ENCODE measurements at regions not wholly inside any gene's neighbourhood (a gene's known extent, or its start where the extent isn't known, plus 50 kb on each side); places are given as distances from the start of the nearest gene placed in this dataset.
"Not testable (repeated sequence)": the region's sequence is repeated elsewhere in the genome, so short reads cannot be mapped to it uniquely, and the experiment has no call there.

- H2AK5ac ChIP-seq (ENCODE audit: low read depth, low read length); H3K4me2 ChIP-seq (ENCODE audit: insufficient read depth, low read length, poor library complexity, severe bottlenecking); H2BK120ac ChIP-seq (ENCODE audit: low read depth, low read length); H4K91ac ChIP-seq (ENCODE audit: low read depth, low read length, poor library complexity); H2BK12ac ChIP-seq (ENCODE audit: low read length); H3K14ac ChIP-seq (ENCODE audit: low read length); H3K4me1 ChIP-seq (ENCODE audit: control insufficient read depth in 2 of 2, insufficient read depth in 1 of 2, low read depth in 1 of 2, low read length in 2 of 2); H3K9ac ChIP-seq (ENCODE audit: low read depth, low read length, poor library complexity); DNase-seq (ENCODE audit: low spot score); H4K8ac ChIP-seq (ENCODE audit: low read depth, low read length); H3K4me3 ChIP-seq (ENCODE audit: low read length in 2 of 2); H3K27ac ChIP-seq (replicated peaks; ENCODE audit: low read length); H3K9me3 ChIP-seq (replicated peaks in 1 of 2; ENCODE audit: control insufficient read depth in 2 of 2, insufficient read depth in 1 of 2, low read depth in 1 of 2, low read length in 2 of 2); H3K4ac ChIP-seq (ENCODE audit: low read length); H3K18ac ChIP-seq (ENCODE audit: low read length); H3K27me3 ChIP-seq (ENCODE audit: control insufficient read depth in 3 of 3, insufficient read depth in 3 of 3, low read depth in 1 of 3, low read length in 3 of 3); H2BK15ac ChIP-seq (ENCODE audit: low read length); H2AFZ ChIP-seq (ENCODE audit: low read length); H2BK5ac ChIP-seq (ENCODE audit: low read length); H3K36me3 ChIP-seq (replicated peaks in 1 of 2; ENCODE audit: control insufficient read depth in 2 of 2, insufficient read depth in 2 of 2, low read length in 2 of 2); H3K23ac ChIP-seq (ENCODE audit: low read depth, low read length, poor library complexity); H3K79me1 ChIP-seq (ENCODE audit: low read depth, low read length): not testable (repeated sequence)
- WGBS, 2 donors (ENCODE audit: extremely low coverage in 2 of 2, insufficient read length in 2 of 2, insufficient replicate concordance in 1 of 2) = no CpG with 5 or more reads among the region's 6 CpGs
Measured at GRCh38 chr1:794310-794709, 107.9 kb upstream of the OR4F16 start.

- not testable (repeated sequence) for H2BK15ac ChIP-seq (ENCODE audit: low read length); H2AK5ac ChIP-seq (ENCODE audit: low read depth, low read length); H3K4me1 ChIP-seq (ENCODE audit: control insufficient read depth in 2 of 2, insufficient read depth in 1 of 2, low read depth in 1 of 2, low read length in 2 of 2); H3K4me2 ChIP-seq (ENCODE audit: insufficient read depth, low read length, poor library complexity, severe bottlenecking); H3K79me1 ChIP-seq (ENCODE audit: low read depth, low read length); H3K27ac ChIP-seq (replicated peaks; ENCODE audit: low read length); DNase-seq (ENCODE audit: low spot score); H3K18ac ChIP-seq (ENCODE audit: low read length); H3K14ac ChIP-seq (ENCODE audit: low read length); H2BK12ac ChIP-seq (ENCODE audit: low read length); H4K8ac ChIP-seq (ENCODE audit: low read depth, low read length); H3K9ac ChIP-seq (ENCODE audit: low read depth, low read length, poor library complexity); H2BK5ac ChIP-seq (ENCODE audit: low read length); H3K27me3 ChIP-seq (ENCODE audit: control insufficient read depth in 3 of 3, insufficient read depth in 3 of 3, low read depth in 1 of 3, low read length in 3 of 3); H3K23ac ChIP-seq (ENCODE audit: low read depth, low read length, poor library complexity); H2BK120ac ChIP-seq (ENCODE audit: low read depth, low read length); H4K91ac ChIP-seq (ENCODE audit: low read depth, low read length, poor library complexity); H3K4ac ChIP-seq (ENCODE audit: low read length); H2AFZ ChIP-seq (ENCODE audit: low read length); H3K4me3 ChIP-seq (ENCODE audit: low read length in 2 of 2); H3K36me3 ChIP-seq (replicated peaks in 1 of 2; ENCODE audit: control insufficient read depth in 2 of 2, insufficient read depth in 2 of 2, low read length in 2 of 2); H3K9me3 ChIP-seq (replicated peaks in 1 of 2; ENCODE audit: control insufficient read depth in 2 of 2, insufficient read depth in 1 of 2, low read depth in 1 of 2, low read length in 2 of 2)
- WGBS, 2 donors (ENCODE audit: extremely low coverage in 2 of 2, insufficient read length in 2 of 2, insufficient replicate concordance in 1 of 2) = no CpG with 5 or more reads among the region's 9 CpGs
Measured at GRCh38 chr1:794918-795584, 108.6 kb upstream of the OR4F16 start.

- H2BK15ac ChIP-seq (ENCODE audit: low read length); H2BK5ac ChIP-seq (ENCODE audit: low read length); H3K23ac ChIP-seq (ENCODE audit: low read depth, low read length, poor library complexity); H3K27me3 ChIP-seq (ENCODE audit: control insufficient read depth in 3 of 3, insufficient read depth in 3 of 3, low read depth in 1 of 3, low read length in 3 of 3); H3K4ac ChIP-seq (ENCODE audit: low read length); H2AK5ac ChIP-seq (ENCODE audit: low read depth, low read length); H3K4me2 ChIP-seq (ENCODE audit: insufficient read depth, low read length, poor library complexity, severe bottlenecking); H3K18ac ChIP-seq (ENCODE audit: low read length); H3K4me3 ChIP-seq (ENCODE audit: low read length in 2 of 2); H3K9me3 ChIP-seq (replicated peaks in 1 of 2; ENCODE audit: control insufficient read depth in 2 of 2, insufficient read depth in 1 of 2, low read depth in 1 of 2, low read length in 2 of 2); H3K36me3 ChIP-seq (replicated peaks in 1 of 2; ENCODE audit: control insufficient read depth in 2 of 2, insufficient read depth in 2 of 2, low read length in 2 of 2); H2AFZ ChIP-seq (ENCODE audit: low read length); H2BK120ac ChIP-seq (ENCODE audit: low read depth, low read length); H3K79me1 ChIP-seq (ENCODE audit: low read depth, low read length); H3K14ac ChIP-seq (ENCODE audit: low read length); H2BK12ac ChIP-seq (ENCODE audit: low read length); H3K27ac ChIP-seq (replicated peaks; ENCODE audit: low read length); H3K9ac ChIP-seq (ENCODE audit: low read depth, low read length, poor library complexity); DNase-seq (ENCODE audit: low spot score); H4K91ac ChIP-seq (ENCODE audit: low read depth, low read length, poor library complexity); H3K4me1 ChIP-seq (ENCODE audit: control insufficient read depth in 2 of 2, insufficient read depth in 1 of 2, low read depth in 1 of 2, low read length in 2 of 2); H4K8ac ChIP-seq (ENCODE audit: low read depth, low read length): not testable (repeated sequence)
- no CpG with 5 or more reads among the region's 6 CpGs for WGBS, 2 donors (ENCODE audit: extremely low coverage in 2 of 2, insufficient read length in 2 of 2, insufficient replicate concordance in 1 of 2)
Measured at GRCh38 chr1:797649-798048, 111.2 kb upstream of the OR4F16 start.

GRCh38 chr1:800397-800796 lies 113.9 kb upstream of the OR4F16 start:
- H3K4ac ChIP-seq (ENCODE audit: low read length); H2BK15ac ChIP-seq (ENCODE audit: low read length); H2BK5ac ChIP-seq (ENCODE audit: low read length); H3K4me3 ChIP-seq (ENCODE audit: low read length in 2 of 2); H4K8ac ChIP-seq (ENCODE audit: low read depth, low read length); H2BK120ac ChIP-seq (ENCODE audit: low read depth, low read length); H3K18ac ChIP-seq (ENCODE audit: low read length); H3K27me3 ChIP-seq (ENCODE audit: control insufficient read depth in 3 of 3, insufficient read depth in 3 of 3, low read depth in 1 of 3, low read length in 3 of 3); H3K14ac ChIP-seq (ENCODE audit: low read length); H3K9ac ChIP-seq (ENCODE audit: low read depth, low read length, poor library complexity); H2BK12ac ChIP-seq (ENCODE audit: low read length); H4K91ac ChIP-seq (ENCODE audit: low read depth, low read length, poor library complexity); H3K79me1 ChIP-seq (ENCODE audit: low read depth, low read length); H2AK5ac ChIP-seq (ENCODE audit: low read depth, low read length); DNase-seq (ENCODE audit: low spot score); H3K4me2 ChIP-seq (ENCODE audit: insufficient read depth, low read length, poor library complexity, severe bottlenecking); H2AFZ ChIP-seq (ENCODE audit: low read length); H3K9me3 ChIP-seq (replicated peaks in 1 of 2; ENCODE audit: control insufficient read depth in 2 of 2, insufficient read depth in 1 of 2, low read depth in 1 of 2, low read length in 2 of 2); H3K4me1 ChIP-seq (ENCODE audit: control insufficient read depth in 2 of 2, insufficient read depth in 1 of 2, low read depth in 1 of 2, low read length in 2 of 2); H3K23ac ChIP-seq (ENCODE audit: low read depth, low read length, poor library complexity); H3K36me3 ChIP-seq (replicated peaks in 1 of 2; ENCODE audit: control insufficient read depth in 2 of 2, insufficient read depth in 2 of 2, low read length in 2 of 2); H3K27ac ChIP-seq (replicated peaks; ENCODE audit: low read length): not testable (repeated sequence)
- no CpG with 5 or more reads among the region's 7 CpGs for WGBS, 2 donors (ENCODE audit: extremely low coverage in 2 of 2, insufficient read length in 2 of 2, insufficient replicate concordance in 1 of 2)

Data from neuronal stem cell (in vitro differentiated cells).